ENCODE measurements at regions not wholly inside any gene's neighbourhood (a gene's known extent, or its start where the extent isn't known, plus 50 kb on each side); places are given as distances from the start of the nearest gene placed in this dataset.

DNA sequence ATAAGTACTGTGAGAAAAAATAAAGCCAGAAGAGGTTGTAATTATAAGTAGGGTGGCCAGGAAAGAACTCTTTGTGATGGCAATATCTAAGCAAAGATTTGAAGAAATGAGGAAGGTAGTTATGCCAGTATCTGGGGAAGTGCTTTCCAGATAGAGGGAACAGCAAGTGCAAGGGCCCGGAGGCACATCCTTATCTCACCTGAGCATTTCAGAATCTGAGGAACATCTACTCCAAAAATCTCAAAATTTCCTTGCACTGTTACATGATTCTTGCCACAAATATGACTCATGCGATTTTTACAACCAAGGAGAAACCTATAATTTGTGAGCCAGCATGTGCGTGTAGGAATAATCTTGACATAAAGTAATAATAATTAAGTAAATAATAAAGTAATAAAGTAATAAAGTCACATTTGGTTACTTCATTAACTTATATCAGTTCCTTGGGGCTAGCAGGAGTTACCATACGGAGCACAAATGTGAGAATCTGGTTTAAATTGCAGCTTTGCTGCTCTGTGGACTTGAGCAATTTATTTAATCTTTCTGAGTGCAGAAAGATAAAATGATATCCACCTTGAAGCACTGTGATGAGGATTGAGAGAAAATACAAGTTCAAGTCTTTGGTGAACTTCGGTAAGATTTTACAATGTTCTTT, 105.1 kb upstream of the SLC34A2 start:
- TF ChIP-seq, protein P1, sequence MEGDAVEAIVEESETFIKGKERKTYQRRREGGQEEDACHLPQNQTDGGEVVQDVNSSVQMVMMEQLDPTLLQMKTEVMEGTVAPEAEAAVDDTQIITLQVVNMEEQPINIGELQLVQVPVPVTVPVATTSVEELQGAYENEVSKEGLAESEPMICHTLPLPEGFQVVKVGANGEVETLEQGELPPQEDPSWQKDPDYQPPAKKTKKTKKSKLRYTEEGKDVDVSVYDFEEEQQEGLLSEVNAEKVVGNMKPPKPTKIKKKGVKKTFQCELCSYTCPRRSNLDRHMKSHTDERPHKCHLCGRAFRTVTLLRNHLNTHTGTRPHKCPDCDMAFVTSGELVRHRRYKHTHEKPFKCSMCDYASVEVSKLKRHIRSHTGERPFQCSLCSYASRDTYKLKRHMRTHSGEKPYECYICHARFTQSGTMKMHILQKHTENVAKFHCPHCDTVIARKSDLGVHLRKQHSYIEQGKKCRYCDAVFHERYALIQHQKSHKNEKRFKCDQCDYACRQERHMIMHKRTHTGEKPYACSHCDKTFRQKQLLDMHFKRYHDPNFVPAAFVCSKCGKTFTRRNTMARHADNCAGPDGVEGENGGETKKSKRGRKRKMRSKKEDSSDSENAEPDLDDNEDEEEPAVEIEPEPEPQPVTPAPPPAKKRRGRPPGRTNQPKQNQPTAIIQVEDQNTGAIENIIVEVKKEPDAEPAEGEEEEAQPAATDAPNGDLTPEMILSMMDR (IDR thresholded peaks at IDR 0.05; ENCODE audit: low read depth, low read length, missing control alignments) = no peak
- in situ Hi-C loops (cut with HindIII; ENCODE audit: low pct_ligation_motif_present, low sequenced_read_pairs) = no loop called here
- no peak for DNase-seq
- Histone ChIP-seq H3K36me3 (replicated peaks) (no peaks in the 10 kb centered on the region), H3K27ac (no peak overlapping the region), H3K27me3 (replicated peaks) (no peaks in the 10 kb centered on the region), H3K4me3 (ENCODE audit: low read depth, low read length) (no peak overlapping the region)

DNA sequence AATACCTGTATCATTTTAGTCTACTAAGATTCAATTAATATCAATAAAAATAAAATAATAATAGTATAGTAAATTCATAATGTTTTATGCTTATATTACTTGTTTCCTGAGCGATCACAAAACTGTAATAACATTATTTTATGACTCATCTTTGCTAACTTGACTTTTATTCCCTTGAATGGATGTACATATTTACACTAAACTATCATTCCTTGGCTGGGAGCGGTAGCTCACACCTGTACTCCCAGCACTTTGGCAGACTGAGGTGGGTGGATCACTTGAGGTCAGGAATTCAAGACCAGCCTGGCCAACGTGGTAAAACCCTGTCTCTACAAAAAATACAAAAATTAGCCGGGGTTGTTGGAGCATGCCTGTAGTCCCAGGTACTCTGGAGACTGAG, 104.0 kb upstream of the SLC34A2 start:
- in situ Hi-C loops (cut with HindIII; ENCODE audit: low pct_ligation_motif_present, low sequenced_read_pairs) = no loop called here
- DNase-seq = no peak
- Histone ChIP-seq H3K27ac (no peak overlapping the region), H3K27me3 (replicated peaks) (no peaks in the 10 kb centered on the region), H3K4me3 (ENCODE audit: low read depth, low read length) (no peak overlapping the region), H3K36me3 (replicated peaks) (no peaks in the 10 kb centered on the region)
- TF ChIP-seq, protein P1 (IDR thresholded peaks at IDR 0.05; ENCODE audit: low read depth, low read length, missing control alignments) = no peak

DNA sequence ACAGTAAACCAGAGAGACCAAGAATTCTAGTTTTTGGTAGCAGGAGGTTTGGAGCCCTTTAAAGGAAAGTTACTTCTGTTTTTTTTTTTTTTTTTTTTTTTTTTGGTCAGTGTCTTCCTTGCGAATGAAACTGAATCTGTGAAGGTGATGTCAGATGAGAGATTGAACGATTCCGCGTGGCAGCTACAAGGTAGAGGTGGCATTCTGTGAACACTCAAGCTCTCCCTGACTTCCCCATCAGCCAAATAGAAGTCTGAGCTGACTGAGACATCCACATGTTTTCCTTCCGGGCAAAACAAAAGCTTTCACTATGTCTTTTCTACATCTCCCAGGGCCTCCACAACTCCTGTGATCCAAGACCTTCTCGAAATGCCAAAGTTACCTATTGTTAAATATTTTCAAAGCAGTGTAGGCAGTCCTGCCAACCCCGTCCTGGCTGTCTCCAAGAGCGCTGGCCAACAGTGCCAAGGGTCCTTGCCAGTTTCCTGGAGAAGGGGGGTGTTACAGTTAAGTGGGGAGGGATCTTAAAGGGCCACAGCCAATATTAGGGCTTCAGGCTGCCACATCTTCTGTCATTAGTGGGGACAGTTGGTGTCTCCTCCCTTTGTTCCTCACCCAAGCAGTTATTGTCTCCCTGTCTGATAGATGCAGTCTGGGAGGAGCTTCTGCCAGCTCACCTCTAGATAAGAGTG, 102.9 kb upstream of the SLC34A2 start:
- TF ChIP-seq, protein P1 (IDR thresholded peaks at IDR 0.05; ENCODE audit: low read depth, low read length, missing control alignments) = no peak
- no peak overlapping the region for H3K27ac ChIP-seq
- H3K36me3 ChIP-seq (replicated peaks) = no peaks in the 10 kb centered on the region
- DNase-seq = no peak
- in situ Hi-C loops (cut with HindIII; ENCODE audit: low pct_ligation_motif_present, low sequenced_read_pairs) = no loop called here
- H3K4me3 ChIP-seq (ENCODE audit: low read depth, low read length) = no peak overlapping the region
- H3K27me3 ChIP-seq (replicated peaks) = no peaks in the 10 kb centered on the region

DNA sequence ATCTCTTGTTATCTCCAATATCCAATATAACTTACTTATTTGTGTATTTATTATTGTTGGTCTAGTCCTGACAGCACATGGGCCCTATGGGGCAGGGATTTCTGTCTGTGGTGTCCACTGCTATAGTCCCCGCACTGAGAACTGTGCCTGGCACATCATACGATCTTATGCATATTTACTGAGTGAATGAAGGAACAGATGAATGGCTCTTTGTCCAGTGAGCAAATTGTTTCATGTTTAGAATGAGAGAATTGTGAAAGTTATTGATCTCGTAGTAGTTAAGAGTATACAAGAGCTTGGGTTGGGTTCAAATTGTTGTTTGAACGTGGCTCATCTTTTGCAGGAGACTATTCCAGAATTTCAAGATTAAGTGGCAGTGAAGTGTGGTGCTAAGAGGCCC, 96.1 kb upstream of the SLC34A2 start:
- Histone ChIP-seq H3K27me3 (replicated peaks) (no peaks in the 10 kb centered on the region), H3K4me3 (ENCODE audit: low read depth, low read length) (no peak overlapping the region), H3K27ac (no peak overlapping the region), H3K36me3 (replicated peaks) (no peaks in the 10 kb centered on the region)
- no peak for DNase-seq
- TF ChIP-seq, protein P1 (IDR thresholded peaks at IDR 0.05; ENCODE audit: low read depth, low read length, missing control alignments) = no peak
- in situ Hi-C loops (cut with HindIII; ENCODE audit: low pct_ligation_motif_present, low sequenced_read_pairs) = no loop called here

DNA sequence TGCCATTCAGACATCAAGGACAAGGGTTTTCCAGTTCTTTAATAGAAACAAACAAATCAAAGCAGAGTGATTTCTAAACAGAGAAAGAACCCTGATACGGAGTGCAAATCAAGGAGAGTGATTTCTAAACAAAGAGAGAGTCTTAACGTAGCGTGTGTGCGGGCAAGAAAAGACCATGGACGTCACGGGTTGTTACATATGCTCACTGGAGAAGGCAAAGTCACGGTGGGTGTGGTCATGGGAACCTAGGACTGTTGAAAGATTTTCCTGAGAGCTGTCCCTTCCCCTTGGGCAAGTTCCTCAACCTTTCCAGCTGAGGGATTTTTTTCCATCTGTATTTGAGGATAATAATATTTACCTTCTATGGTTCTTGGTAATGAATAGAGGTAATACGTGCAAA, 95.0 kb upstream of the SLC34A2 start:
- Histone ChIP-seq H3K27me3 (replicated peaks) (no peaks in the 10 kb centered on the region), H3K4me3 (ENCODE audit: low read depth, low read length) (no peak overlapping the region), H3K27ac (no peak overlapping the region), H3K36me3 (replicated peaks) (no peaks in the 10 kb centered on the region)
- in situ Hi-C loops (cut with HindIII; ENCODE audit: low pct_ligation_motif_present, low sequenced_read_pairs) = no loop called here
- DNase-seq = no peak
- TF ChIP-seq, protein P1 (IDR thresholded peaks at IDR 0.05; ENCODE audit: low read depth, low read length, missing control alignments) = no peak
